Activated CD8-positive, alpha-beta T cell treated with anti-CD3 and anti-CD28 coated beads, Interleukin-2, amount 10 ng/mL, durations not matched to agents 7 days and 5 days (primary cell): ENCODE measurements at regions not wholly inside any gene's neighbourhood (a gene's known extent, or its start where the extent isn't known, plus 50 kb on each side); places are given as distances from the start of the nearest gene placed in this dataset.
"Not testable (repeated sequence)": the region's sequence is repeated elsewhere in the genome, so short reads cannot be mapped to it uniquely, and the experiment has no call there.

Source experiments
- ATAC-seq: fragments of 150-1000 bp; cut with Tn5 transposase; one replicate; pipeline ENCODE4 v1.10.0; 2021; ENCODE audit warnings: moderate library complexity
- CTCF ChIA-PET: fragments of 350-600 bp; sonication (Branson Sonifier 250); formaldehyde crosslinking; loops from one replicate; lab custom pipeline; 2021; ENCODE audit warnings: antibody characterized with exemption; lab: Charles Lee
- POLR2A ChIA-PET: fragments of 350-600 bp; sonication (Branson Sonifier 250); formaldehyde crosslinking; loops from one replicate; lab custom pipeline; 2021; ENCODE audit warnings: antibody characterized with exemption; lab: Charles Lee
- DNase-seq: peaks from one replicate; pipeline ENCODE4 v3.0.0-alpha.2; 2020
- H3K27ac Mint-ChIP-seq: one replicate; pipeline ENCODE4 v1.8.0; 2021; ENCODE audit warnings: mild to moderate bottlenecking, mixed read lengths
- H3K27me3 Mint-ChIP-seq: one replicate; pipeline ENCODE4 v1.8.0; 2021; ENCODE audit warnings: low read depth, mixed read lengths
- H3K36me3 Mint-ChIP-seq: one replicate; pipeline ENCODE4 v1.8.0; 2021; ENCODE audit warnings: low read depth, mixed read lengths
- H3K4me1 Mint-ChIP-seq: one replicate; pipeline ENCODE4 v1.8.0; 2021; ENCODE audit warnings: low read depth, mixed read lengths
- H3K4me3 Mint-ChIP-seq: one replicate; pipeline ENCODE4 v1.8.0; 2021; ENCODE audit warnings: mild to moderate bottlenecking, mixed read lengths
- H3K9me3 Mint-ChIP-seq: one replicate; pipeline ENCODE4 v1.8.0; 2022; ENCODE audit warnings: mixed read lengths; ENCODE audit not compliant: insufficient read depth

- H3K9me3 Mint-ChIP-seq, ATAC-seq, H3K27ac Mint-ChIP-seq, H3K4me1 Mint-ChIP-seq, H3K36me3 Mint-ChIP-seq, CTCF ChIA-PET, H3K27me3 Mint-ChIP-seq, POLR2A ChIA-PET, H3K4me3 Mint-ChIP-seq, DNase-seq: not testable (repeated sequence)
These were observed 76.5 kb upstream of the SLC35F3 start for GRCh38 chr1:233827937-233828336.

- DNase-seq, result no peak
- ChIA-PET POLR2A (no interaction called here), CTCF (no interaction called here)
- H3K4me3 Mint-ChIP-seq, result no peak overlapping the region
- no peaks in the 10 kb centered on the region for H3K27me3 Mint-ChIP-seq
- no peak for ATAC-seq
- peaks cover 5% of the 10 kb centered on the region for H3K9me3 Mint-ChIP-seq
- H3K27ac Mint-ChIP-seq, result no peak overlapping the region
- H3K4me1 Mint-ChIP-seq, result no peaks in the 10 kb centered on the region
- no peaks in the 10 kb centered on the region for H3K36me3 Mint-ChIP-seq
These were observed 76.0 kb upstream of the SLC35F3 start for GRCh38 chr1:233828480-233828879.

GRCh38 chr1:233834609-233835008 is 69.9 kb upstream of the SLC35F3 start:
- H3K36me3 Mint-ChIP-seq, result no peaks in the 10 kb centered on the region
- DNase-seq, result no peak
- peaks cover 5% of the 10 kb centered on the region for H3K9me3 Mint-ChIP-seq
- ATAC-seq, result no peak
- ChIA-PET POLR2A (no interaction called here), CTCF (no interaction called here)
- no peaks in the 10 kb centered on the region for H3K27me3 Mint-ChIP-seq
- H3K4me3 Mint-ChIP-seq, result no peak overlapping the region
- no peak overlapping the region for H3K27ac Mint-ChIP-seq
- no peaks in the 10 kb centered on the region for H3K4me1 Mint-ChIP-seq

GRCh38 chr1:233838207-233838606 is 66.3 kb upstream of the SLC35F3 start:
- H3K27ac Mint-ChIP-seq, CTCF ChIA-PET, H3K4me3 Mint-ChIP-seq, H3K9me3 Mint-ChIP-seq, H3K36me3 Mint-ChIP-seq, H3K27me3 Mint-ChIP-seq, POLR2A ChIA-PET, H3K4me1 Mint-ChIP-seq, ATAC-seq, DNase-seq: not testable (repeated sequence)

GRCh38 chr1:233843525-233844204 is 60.8 kb upstream of the SLC35F3 start:
- Mint-ChIP-seq H3K27ac (no peak overlapping the region), H3K4me3 (no peak overlapping the region), H3K27me3 (no peaks in the 10 kb centered on the region), H3K4me1 (no peaks in the 10 kb centered on the region), H3K36me3 (no peaks in the 10 kb centered on the region), H3K9me3 (no peaks in the 10 kb centered on the region)
- ChIA-PET POLR2A (no interaction called here), CTCF (no interaction called here)
- no peak for ATAC-seq
- DNase-seq, result no peak

- H3K4me1 Mint-ChIP-seq, result no peaks in the 10 kb centered on the region
- no peaks in the 10 kb centered on the region for H3K9me3 Mint-ChIP-seq
- H3K36me3 Mint-ChIP-seq, result no peaks in the 10 kb centered on the region
- DNase-seq, result no peak
- no peak overlapping the region for H3K4me3 Mint-ChIP-seq
- H3K27me3 Mint-ChIP-seq, result no peaks in the 10 kb centered on the region
- POLR2A ChIA-PET, result no interaction called here
- no peak for ATAC-seq
- CTCF ChIA-PET, result no interaction called here
- no peak overlapping the region for H3K27ac Mint-ChIP-seq
These were observed 60.2 kb upstream of the SLC35F3 start for GRCh38 chr1:233844275-233844674.

- no peaks in the 10 kb centered on the region for H3K27me3 Mint-ChIP-seq
- DNase-seq (no peak), ATAC-seq (no peak)
- no peaks in the 10 kb centered on the region for H3K36me3 Mint-ChIP-seq
- ChIA-PET CTCF (no interaction called here), POLR2A (no interaction called here)
- H3K27ac Mint-ChIP-seq, result no peak overlapping the region
- H3K9me3 Mint-ChIP-seq, result no peaks in the 10 kb centered on the region
- no peaks in the 10 kb centered on the region for H3K4me1 Mint-ChIP-seq
- H3K4me3 Mint-ChIP-seq, result no peak overlapping the region
These were observed 59.8 kb upstream of the SLC35F3 start for GRCh38 chr1:233844692-233845091.
